Endothelial cell (in vitro differentiated cells): ENCODE measurements at regions not wholly inside any gene's neighbourhood (a gene's known extent, or its start where the extent isn't known, plus 50 kb on each side); places are given as distances from the start of the nearest gene placed in this dataset.

ENCODE experiments used
- DNase-seq: peaks from one replicate; pipeline ENCODE4 v3.0.0; 2021; ENCODE audit warnings: low spot score
- H3K27ac Mint-ChIP-seq: one replicate; pipeline ENCODE4 v1.8.0; 2021; ENCODE audit warnings: mixed read lengths, inconsistent platforms; ENCODE audit not compliant: unreplicated experiment
- H3K27me3 Mint-ChIP-seq: one replicate; pipeline ENCODE4 v1.8.0; 2021; ENCODE audit warnings: mild to moderate bottlenecking, moderate library complexity, mixed read lengths, inconsistent platforms; ENCODE audit not compliant: unreplicated experiment
- H3K36me3 Mint-ChIP-seq: one replicate; pipeline ENCODE4 v1.8.0; 2021; ENCODE audit warnings: mild to moderate bottlenecking, low read depth, mixed read lengths, inconsistent platforms; ENCODE audit not compliant: unreplicated experiment
- H3K4me1 Mint-ChIP-seq: one replicate; pipeline ENCODE4 v1.8.0; 2021; ENCODE audit warnings: mild to moderate bottlenecking, mixed read lengths, inconsistent platforms; ENCODE audit not compliant: unreplicated experiment
- H3K4me3 Mint-ChIP-seq: one replicate; pipeline ENCODE4 v1.8.0; 2021; ENCODE audit warnings: mild to moderate bottlenecking, mixed read lengths, inconsistent platforms; ENCODE audit not compliant: unreplicated experiment
- H3K9me3 Mint-ChIP-seq: one replicate; pipeline ENCODE4 v1.8.0; 2021; ENCODE audit warnings: mixed read lengths, inconsistent platforms; ENCODE audit not compliant: unreplicated experiment
- CTCF ChIP-seq: fragments of 200-600 bp; sonication (generic); IDR thresholded peaks from one replicate; pipeline ENCODE4 v1.5.0; 2021; ENCODE audit warnings: antibody characterized with exemption; ENCODE audit not compliant: unreplicated experiment

GRCh38 chr6:109257494-109257893 is 124.8 kb downstream of the CD164 start:
- Mint-ChIP-seq H3K27me3 (no peaks in the 10 kb centered on the region), H3K36me3 (no peaks in the 10 kb centered on the region), H3K4me3 (no peak overlapping the region), H3K27ac (no peak overlapping the region), H3K4me1 (no peaks in the 10 kb centered on the region), H3K9me3 (no peaks in the 10 kb centered on the region)
- DNase-seq, result no peak
- no peak for TF ChIP-seq CTCF

DNA sequence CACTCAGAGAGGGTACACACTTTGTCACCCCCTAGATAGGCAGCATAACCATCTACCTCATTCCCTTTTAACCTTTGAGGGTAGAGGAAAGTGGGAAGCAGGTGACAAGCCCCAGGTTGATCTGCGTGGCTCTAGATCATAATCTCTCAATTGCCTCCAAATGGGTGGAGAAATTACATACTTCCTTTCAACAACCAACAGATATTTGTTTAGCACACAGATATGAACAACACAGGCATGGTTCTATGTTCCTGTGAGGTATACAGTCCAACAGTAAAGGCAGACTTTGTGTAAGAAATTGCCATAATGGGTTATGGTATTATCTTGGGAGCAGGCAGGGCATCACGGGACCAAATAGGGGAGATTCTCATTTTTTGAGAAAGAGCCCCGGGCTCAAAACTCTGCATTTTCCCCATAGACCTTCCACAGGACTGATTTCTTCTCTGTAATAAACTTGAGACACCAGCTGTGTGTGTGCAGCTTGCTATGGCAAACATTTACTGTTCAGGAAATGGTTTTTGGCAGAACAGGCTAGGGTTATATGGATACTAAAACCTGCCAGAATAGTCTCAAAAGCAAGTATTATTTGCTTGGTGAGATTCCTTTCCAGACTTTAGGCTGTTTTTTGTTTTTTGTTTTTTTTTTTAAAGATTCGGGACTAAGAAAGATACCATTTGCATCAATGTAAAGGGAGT is 126.2 kb downstream of the CD164 start:
- TF ChIP-seq CTCF, result no peak
- no peak for DNase-seq
- no peaks in the 10 kb centered on the region for H3K36me3 Mint-ChIP-seq
- no peaks in the 10 kb centered on the region for H3K4me1 Mint-ChIP-seq
- H3K9me3 Mint-ChIP-seq, result no peaks in the 10 kb centered on the region
- H3K27ac Mint-ChIP-seq, result no peak overlapping the region
- no peak overlapping the region for H3K4me3 Mint-ChIP-seq
- no peaks in the 10 kb centered on the region for H3K27me3 Mint-ChIP-seq

DNA sequence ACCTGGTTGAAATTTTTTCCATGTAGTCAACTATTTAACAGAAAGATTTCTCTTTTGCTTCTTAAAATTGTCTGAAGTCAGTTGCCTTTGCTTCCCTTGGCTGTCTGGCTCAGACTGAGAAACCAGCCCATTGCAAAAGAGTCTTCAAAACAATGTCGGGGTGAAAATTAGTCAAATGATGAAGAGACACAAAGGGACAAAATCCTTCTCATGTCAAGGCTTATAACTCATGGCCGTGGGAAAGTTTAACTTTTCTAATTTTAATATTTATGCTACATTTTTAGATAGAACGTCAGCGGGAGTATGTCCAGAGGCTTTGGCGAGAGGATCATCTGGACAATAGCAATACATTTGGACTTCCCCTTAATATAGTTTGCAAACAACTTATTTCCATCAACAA is 127.2 kb downstream of the CD164 start:
- H3K9me3 Mint-ChIP-seq, result no peaks in the 10 kb centered on the region
- H3K36me3 Mint-ChIP-seq, result no peaks in the 10 kb centered on the region
- DNase-seq, result no peak
- no peak for TF ChIP-seq CTCF
- no peaks in the 10 kb centered on the region for H3K27me3 Mint-ChIP-seq
- no peaks in the 10 kb centered on the region for H3K4me1 Mint-ChIP-seq
- no peak overlapping the region for H3K27ac Mint-ChIP-seq
- H3K4me3 Mint-ChIP-seq, result no peak overlapping the region

DNA sequence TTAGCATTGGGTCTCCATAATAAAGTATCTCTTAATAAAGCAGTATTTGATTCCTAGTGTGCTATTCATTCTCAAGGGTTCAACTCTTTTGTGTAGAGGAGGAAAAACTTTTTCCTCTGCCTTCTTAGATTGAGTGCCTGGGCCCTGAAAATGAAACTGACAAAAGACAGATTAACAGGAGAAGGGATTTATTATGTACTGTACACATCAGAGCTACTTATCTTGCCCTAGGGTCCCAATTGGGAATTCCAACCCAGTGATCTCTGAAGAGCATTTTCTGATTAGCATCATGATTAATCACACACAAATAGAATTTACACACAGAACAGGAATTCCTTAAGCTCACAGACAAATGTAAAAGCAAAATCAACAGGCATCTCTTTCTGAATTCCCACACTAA is 128.9 kb downstream of the CD164 start:
- no peak for DNase-seq
- Mint-ChIP-seq H3K27me3 (no peaks in the 10 kb centered on the region), H3K27ac (no peak overlapping the region), H3K4me1 (no peaks in the 10 kb centered on the region), H3K4me3 (no peak overlapping the region), H3K9me3 (no peaks in the 10 kb centered on the region), H3K36me3 (no peaks in the 10 kb centered on the region)
- no peak for TF ChIP-seq CTCF

DNA sequence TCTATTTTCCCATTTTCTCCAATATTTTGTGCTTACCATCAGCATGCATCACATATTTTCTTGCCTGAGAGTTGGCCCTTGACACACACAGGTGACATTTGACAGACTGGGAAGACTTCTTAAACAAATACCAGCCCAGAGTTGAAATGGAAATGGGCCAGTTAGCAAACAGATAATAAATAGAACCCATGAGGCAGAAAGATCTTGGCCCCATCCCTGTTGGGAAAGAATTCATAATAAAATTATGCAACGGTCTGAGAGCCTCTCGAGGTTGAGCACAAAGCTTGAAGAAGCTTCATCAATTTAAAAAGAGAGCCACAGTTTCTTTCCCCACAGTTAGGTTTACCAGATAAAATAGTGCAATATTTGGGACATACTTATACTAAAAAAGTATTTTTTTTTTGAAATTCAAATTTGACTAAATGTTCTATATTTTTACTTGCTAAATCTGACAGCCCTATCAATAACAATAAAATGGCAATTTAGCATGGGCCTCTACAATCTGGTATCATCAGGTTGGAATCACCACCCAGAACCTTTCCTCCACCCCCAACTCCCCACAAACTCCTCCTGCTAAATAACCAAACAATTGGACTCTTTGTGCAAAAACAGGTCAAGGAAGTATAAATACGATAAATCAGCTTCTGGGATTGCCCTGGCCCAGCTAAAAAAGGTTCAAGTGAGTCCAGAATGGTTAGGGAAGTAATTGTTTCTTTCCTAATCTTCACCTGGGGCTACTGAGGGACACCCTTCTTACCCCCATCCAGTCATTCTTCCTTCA is 129.8 kb downstream of the CD164 start:
- H3K4me3 Mint-ChIP-seq, result no peak overlapping the region

More for the DNA sequence above, 129.8 kb downstream of the CD164 start:
- TF ChIP-seq CTCF, result no peak
- H3K27me3 Mint-ChIP-seq, result no peaks in the 10 kb centered on the region
- H3K9me3 Mint-ChIP-seq, result no peaks in the 10 kb centered on the region
- no peak for DNase-seq
- no peaks in the 10 kb centered on the region for H3K4me1 Mint-ChIP-seq
- H3K36me3 Mint-ChIP-seq, result no peaks in the 10 kb centered on the region
- H3K27ac Mint-ChIP-seq, result no peak overlapping the region
